ENCODE measurements at regions not wholly inside any gene's neighbourhood (a gene's known extent, or its start where the extent isn't known, plus 50 kb on each side); places are given as distances from the start of the nearest gene placed in this dataset.
"Not testable (repeated sequence)": the region's sequence is repeated elsewhere in the genome, so short reads cannot be mapped to it uniquely, and the experiment has no call there.

GRCh38 chr5:117680426-117680825, 1105.8 kb upstream of the SEMA6A start:
- no peak for DNase-seq

DNA sequence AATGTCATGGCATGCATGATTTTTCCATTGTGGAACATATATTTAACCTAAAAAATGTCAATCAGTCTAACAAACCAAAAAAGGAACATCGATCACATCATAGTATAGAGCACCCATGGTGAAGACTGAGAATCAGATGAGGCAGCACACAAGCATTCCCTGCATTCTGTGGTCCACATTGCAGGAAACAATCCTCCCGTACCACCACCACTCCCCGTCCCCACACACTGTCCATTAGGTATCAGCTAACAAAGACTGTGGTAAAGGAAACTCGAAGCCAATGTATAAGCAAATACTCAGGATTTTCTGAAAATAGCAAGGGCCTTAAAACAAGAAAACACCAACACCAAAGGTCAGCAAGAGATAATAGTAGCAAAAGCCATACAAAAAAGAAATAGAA, 1104.4 kb upstream of the SEMA6A start:
- DNase-seq = no peak

- no peak for DNase-seq
Measured at GRCh38 chr5:117675646-117676045, 1101.0 kb upstream of the SEMA6A start.

GRCh38 chr5:117671551-117671950, 1096.9 kb upstream of the SEMA6A start:
- DNase-seq = no peak

GRCh38 chr5:117667105-117667504, 1092.5 kb upstream of the SEMA6A start:
- no peak for DNase-seq

- DNase-seq = no peak
Measured at GRCh38 chr5:117665121-117665520, 1090.5 kb upstream of the SEMA6A start.

- DNase-seq = no peak
Measured at GRCh38 chr5:117662361-117662760, 1087.7 kb upstream of the SEMA6A start.

DNA sequence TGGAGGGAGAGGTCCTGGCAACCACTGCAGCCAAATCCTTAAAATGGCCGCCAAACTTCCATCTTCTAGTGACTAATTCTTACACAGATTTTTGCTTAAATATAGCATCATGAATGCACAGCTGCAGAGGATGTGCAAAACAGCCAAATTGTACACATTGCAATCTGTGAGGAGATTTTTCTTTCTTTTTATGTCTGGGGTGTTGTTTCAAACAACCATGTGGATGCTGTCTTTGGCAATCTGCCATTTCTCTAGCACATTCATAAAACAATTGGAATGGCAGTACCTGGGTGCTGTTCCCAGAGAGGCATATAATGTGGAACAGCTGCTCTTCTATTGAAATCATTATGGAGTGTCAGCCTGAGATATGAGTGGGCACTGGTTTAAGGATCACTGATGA, 1082.9 kb upstream of the SEMA6A start:
- DNase-seq = no peak

DNA sequence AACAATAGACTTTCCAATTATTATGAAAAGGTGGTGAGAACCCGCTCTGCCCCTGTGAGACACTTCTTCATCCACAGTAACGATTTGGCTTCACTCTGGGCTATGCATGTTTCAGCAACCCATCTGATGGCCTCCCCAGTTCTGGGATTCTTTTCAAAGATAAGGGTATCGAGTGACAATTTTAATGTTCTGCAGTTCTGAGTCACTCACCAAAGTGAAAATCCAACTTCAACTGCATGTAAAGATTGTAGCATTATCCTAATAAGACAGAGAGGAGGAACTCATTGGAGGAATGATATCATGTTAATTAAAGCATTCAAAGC, 1078.3 kb upstream of the SEMA6A start:
- DNase-seq = no peak

DNA sequence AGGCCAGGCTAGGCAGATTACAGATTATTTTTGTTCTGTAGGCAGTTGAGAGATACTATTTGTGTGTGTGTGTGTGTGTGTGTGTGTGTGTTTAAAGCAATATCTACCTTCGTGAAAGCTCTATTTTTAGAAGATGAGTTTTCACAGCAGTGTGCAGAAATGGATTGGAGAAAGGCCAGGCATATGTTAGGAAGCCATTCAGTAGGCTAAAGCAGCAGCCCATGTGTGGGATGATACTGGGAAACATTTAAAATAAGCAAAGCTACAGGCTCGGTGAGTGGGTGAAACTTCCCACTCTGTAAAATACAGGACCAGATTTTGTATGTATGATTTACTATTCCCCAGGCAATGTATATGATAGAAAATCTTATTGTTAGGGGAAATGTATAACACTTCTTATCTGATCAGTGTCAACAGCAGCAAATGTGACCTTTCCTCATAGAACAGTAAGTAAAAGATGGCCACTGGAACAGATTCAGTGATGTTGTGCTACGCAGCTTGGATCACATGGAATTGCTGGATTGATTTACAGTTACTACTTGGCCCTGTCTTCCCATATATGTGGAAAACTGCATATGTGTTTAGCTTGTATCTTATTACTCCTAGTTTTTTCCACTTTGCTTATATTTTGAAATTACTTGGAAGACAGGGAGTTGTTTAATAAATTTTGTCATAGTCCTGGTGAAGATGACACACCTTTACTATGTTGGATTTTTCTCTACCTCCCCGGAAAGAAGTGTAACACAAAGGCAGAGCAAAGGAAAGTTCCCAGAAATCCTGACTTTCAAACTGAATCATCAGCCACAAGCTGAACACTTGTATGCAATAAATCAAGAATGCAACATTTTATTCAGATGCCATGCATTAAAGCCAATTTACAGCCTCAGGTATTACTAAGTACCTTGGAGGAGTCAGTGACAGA, 1077.7 kb upstream of the SEMA6A start:
- no peak for DNase-seq

DNA sequence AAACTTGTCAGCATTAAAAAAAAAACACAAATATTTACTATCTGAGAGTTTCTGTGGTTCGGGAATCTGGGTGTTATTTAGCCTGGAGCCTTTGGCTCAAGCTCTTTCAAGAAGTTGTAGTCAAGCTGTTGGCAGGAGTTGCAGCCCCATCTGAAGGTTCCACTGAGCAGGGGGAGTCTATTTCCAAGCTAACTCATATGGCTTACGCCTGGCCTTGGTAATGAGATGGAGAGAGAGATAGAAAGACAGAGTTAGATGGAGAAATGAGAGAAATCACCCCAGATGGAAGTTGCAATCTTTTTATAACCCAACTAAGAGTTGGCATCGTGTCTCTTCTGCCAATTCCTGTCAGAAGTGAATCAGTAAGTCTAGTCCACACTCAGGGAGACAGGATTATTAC, 1075.2 kb upstream of the SEMA6A start:
- no peak for DNase-seq

GRCh38 chr5:117645400-117645799, 1070.8 kb upstream of the SEMA6A start:
- DNase-seq = no peak

DNA sequence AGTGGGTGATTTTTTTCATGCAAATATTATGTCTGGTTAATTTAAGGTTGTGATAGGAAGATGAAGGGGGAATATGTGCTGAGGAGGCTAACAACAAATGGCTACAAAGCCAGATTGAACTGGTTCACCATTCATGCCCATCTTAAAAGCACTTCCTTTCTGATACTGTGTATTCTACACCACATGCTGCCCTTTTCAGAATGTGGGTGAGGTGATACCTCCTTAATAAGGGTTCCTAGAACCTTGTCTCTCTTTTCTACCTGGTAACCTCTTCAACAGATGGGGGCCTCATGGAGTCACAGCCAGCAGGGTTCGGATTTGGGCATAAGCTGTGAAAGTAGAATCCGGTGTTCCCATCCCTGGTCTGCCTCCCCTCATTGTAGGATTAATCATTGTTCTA, 1064.0 kb upstream of the SEMA6A start:
- no peak for DNase-seq

GRCh38 chr5:117633093-117633492, 1058.5 kb upstream of the SEMA6A start:
- DNase-seq = no peak

DNA sequence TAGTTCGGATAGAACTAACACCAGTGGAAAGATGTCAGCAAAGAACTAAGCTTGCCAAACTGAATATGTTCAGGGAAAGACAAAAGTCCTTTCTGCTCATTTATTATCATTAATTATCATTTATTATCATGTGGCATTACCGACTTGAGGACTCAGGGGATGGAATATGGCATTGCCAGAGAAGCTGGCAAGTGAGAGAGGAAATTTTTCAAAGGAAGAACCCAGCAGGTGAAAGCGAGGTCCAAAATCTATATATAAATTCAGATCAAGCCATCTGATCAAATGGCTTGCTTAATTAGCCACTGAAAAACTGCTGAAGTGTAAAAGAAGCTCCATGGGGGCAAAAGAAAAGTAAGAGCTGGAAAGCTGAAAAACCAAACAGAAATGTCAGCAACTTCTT, 1049.6 kb upstream of the SEMA6A start:
- no peak for DNase-seq

GRCh38 chr5:117623042-117623805, 1048.6 kb upstream of the SEMA6A start:
- DNase-seq = no peak

GRCh38 chr5:117621921-117622320, 1047.3 kb upstream of the SEMA6A start:
- no peak for DNase-seq

- DNase-seq = no peak
Measured at GRCh38 chr5:117615226-117615625, 1040.6 kb upstream of the SEMA6A start.

DNA sequence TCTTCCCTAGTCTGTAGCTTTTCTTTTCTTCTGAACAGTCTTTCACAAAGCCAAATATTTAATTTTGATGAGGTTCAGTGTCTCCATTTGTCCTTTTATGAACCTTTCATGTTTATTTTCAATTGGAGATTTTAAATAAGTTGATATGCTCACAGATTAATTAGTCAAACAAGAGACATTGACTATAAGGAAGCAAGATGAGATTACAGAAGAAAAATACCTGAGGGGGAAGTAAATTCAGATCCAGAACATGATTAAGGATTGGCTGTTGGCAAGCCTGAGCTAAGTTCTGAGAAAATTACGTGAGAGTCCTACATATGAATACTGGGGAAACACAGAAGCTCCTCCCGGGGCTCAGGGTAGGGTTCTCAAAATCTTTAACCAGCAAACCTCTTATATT, 1039.8 kb upstream of the SEMA6A start:
- DNase-seq = no peak

DNA sequence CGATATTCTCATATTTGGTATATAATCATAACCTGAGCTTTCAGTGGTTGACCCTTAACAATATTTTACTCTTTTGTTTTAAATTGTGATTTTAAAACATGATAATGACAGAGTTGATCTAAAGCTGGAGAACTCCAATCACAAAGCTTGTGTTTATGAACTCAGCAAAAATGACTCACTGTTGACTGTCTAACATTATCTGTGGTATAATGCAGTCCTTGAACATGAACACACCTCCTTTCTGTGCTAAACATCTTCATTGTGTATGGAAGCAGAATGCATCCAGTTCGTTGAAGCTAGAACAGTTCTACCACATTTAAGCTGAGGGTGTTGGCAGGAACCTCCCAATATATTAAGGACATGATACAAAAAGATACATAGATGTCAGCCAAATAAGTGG, 1030.2 kb upstream of the SEMA6A start:
- no peak for DNase-seq

GRCh38 chr5:117599811-117600210, 1025.2 kb upstream of the SEMA6A start:
- not testable (repeated sequence) for DNase-seq

DNA sequence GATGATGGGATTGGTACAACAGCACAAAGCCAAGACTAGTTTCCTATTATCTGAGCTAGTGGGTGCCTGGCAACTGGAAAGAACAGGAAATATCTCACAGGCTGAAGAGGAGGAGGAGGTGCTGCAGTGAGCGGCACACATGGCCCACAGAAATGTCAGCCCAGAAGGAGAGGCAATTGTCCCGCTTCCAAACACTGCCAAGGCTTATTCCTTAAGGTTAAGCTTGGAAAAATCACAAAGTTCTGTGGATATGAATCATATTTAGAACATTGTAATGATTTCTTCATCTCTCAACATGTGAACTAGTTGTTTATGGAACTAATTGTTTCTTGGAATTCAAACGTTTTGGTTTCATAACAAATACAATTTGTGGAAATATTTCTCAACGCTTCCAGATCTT, 1019.5 kb upstream of the SEMA6A start:
- DNase-seq = no peak

GRCh38 chr5:117590944-117591343, 1016.3 kb upstream of the SEMA6A start:
- no peak for DNase-seq

GRCh38 chr5:117588611-117589010, 1014.0 kb upstream of the SEMA6A start:
- DNase-seq = no peak
